ENCODE measurements at regions not wholly inside any gene's neighbourhood (a gene's known extent, or its start where the extent isn't known, plus 50 kb on each side); places are given as distances from the start of the nearest gene placed in this dataset.

GRCh38 chr2:41972179-41972578 lies 75.6 kb upstream of the PKDCC start:
- TF ChIP-seq ZNF274 (IDR thresholded peaks at IDR 0.05; ENCODE audit: low read depth, low read length) (no peak), SUZ12 (IDR thresholded peaks at IDR 0.05; ENCODE audit: extremely low read depth, insufficient read depth, insufficient read length) (no peak), YY1 (IDR thresholded peaks at IDR 0.05; ENCODE audit: insufficient read depth, insufficient read length) (no peak)

Data from NT2/D1 (cell line).